Fibroblast of lung (primary cell): ENCODE measurements at regions not wholly inside any gene's neighbourhood (a gene's known extent, or its start where the extent isn't known, plus 50 kb on each side); places are given as distances from the start of the nearest gene placed in this dataset.

Experiments
- DNase-seq, 2 donors: peaks; one replicate each; pipeline versions ENCODE4 v3.0.0 to v3.0.0-alpha.2; 2010; ENCODE audit warnings: low read depth in 2 of 2
- H2AFZ ChIP-seq: 2 replicates; pipeline ENCODE4 v1.5.1; 2012; ENCODE audit warnings: low read length, control low read depth, inconsistent platforms
- H3K27ac ChIP-seq: 2 replicates; pipeline ENCODE4 v1.5.1; 2011; ENCODE audit warnings: low read length, control low read depth; ENCODE audit not compliant: insufficient read depth
- H3K27me3 ChIP-seq: 2 replicates; pipeline ENCODE4 v1.5.1; 2011; ENCODE audit warnings: mild to moderate bottlenecking, low read length; ENCODE audit not compliant: control insufficient read depth, insufficient read depth
- H3K36me3 ChIP-seq: 2 replicates; pipeline ENCODE4 v1.5.1; 2011; ENCODE audit warnings: low read length; ENCODE audit not compliant: control insufficient read depth, insufficient read depth
- H3K4me1 ChIP-seq: 2 replicates; pipeline ENCODE4 v1.5.1; 2011; ENCODE audit warnings: low read length; ENCODE audit not compliant: control insufficient read depth, insufficient read depth; ENCODE audit errors: extremely low read depth
- H3K4me2 ChIP-seq: 2 replicates; pipeline ENCODE4 v1.5.1; 2011; ENCODE audit warnings: low read length, control low read depth; ENCODE audit not compliant: insufficient read depth; ENCODE audit errors: extremely low read depth
- H3K4me3 ChIP-seq, 4 experiments: fragments of 200-600 bp in 1 of 4; sonication (generic) in 1 of 4; replicated peaks in 1 of 4; 2 replicates each; pipeline ENCODE4 v1.5.1; 2011 to 2016; ENCODE audit warnings: low read length in 4 of 4, low read depth in 3 of 4, mild to moderate bottlenecking in 3 of 4, control low read depth in 2 of 4, inconsistent platforms in 1 of 4, mixed read lengths in 1 of 4; ENCODE audit not compliant: insufficient read depth in 1 of 4; ENCODE audit errors: control extremely low read depth in 1 of 4
- H3K79me2 ChIP-seq: 2 replicates; pipeline ENCODE4 v1.5.1; 2012; ENCODE audit warnings: mild to moderate bottlenecking, low read length, inconsistent platforms; ENCODE audit not compliant: control insufficient read depth, insufficient read depth
- H3K9ac ChIP-seq: 2 replicates; pipeline ENCODE4 v1.5.1; 2011; ENCODE audit warnings: mild to moderate bottlenecking, low read length, control low read depth; ENCODE audit not compliant: insufficient read depth
- H3K9me3 ChIP-seq: 2 replicates; pipeline ENCODE4 v1.5.1; 2012; ENCODE audit warnings: low read depth, low read length; ENCODE audit not compliant: control insufficient read depth, insufficient read depth
- H4K20me1 ChIP-seq: 2 replicates; pipeline ENCODE4 v1.5.1; 2011; ENCODE audit warnings: low read length; ENCODE audit not compliant: control insufficient read depth, insufficient read depth; ENCODE audit errors: extremely low read depth
- EZH2 ChIP-seq: IDR thresholded peaks from 2 replicates; pipeline ENCODE4 v1.5.1; 2012; ENCODE audit warnings: low read length, control low read depth, mild to moderate bottlenecking; ENCODE audit errors: missing control alignments
- TF ChIP-seq, protein P1 (sequence below), 2 donors: IDR thresholded peaks in 1 of 2; conservative IDR thresholded peaks in 1 of 2; 1 replicate in 1 of 2; 2 replicates in 1 of 2; pipeline ENCODE4 v1.5.1; 2011 to 2012; ENCODE audit warnings: low read length in 2 of 2, control low read depth in 1 of 2, inconsistent platforms in 1 of 2, low read depth in 1 of 2, mild to moderate bottlenecking in 1 of 2

GRCh38 chr2:38477006-38477405 is 99.9 kb upstream of the ATL2 start:
- DNase-seq, result no peak
- TF ChIP-seq EZH2, result no peak
- TF ChIP-seq, protein P1, sequence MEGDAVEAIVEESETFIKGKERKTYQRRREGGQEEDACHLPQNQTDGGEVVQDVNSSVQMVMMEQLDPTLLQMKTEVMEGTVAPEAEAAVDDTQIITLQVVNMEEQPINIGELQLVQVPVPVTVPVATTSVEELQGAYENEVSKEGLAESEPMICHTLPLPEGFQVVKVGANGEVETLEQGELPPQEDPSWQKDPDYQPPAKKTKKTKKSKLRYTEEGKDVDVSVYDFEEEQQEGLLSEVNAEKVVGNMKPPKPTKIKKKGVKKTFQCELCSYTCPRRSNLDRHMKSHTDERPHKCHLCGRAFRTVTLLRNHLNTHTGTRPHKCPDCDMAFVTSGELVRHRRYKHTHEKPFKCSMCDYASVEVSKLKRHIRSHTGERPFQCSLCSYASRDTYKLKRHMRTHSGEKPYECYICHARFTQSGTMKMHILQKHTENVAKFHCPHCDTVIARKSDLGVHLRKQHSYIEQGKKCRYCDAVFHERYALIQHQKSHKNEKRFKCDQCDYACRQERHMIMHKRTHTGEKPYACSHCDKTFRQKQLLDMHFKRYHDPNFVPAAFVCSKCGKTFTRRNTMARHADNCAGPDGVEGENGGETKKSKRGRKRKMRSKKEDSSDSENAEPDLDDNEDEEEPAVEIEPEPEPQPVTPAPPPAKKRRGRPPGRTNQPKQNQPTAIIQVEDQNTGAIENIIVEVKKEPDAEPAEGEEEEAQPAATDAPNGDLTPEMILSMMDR (conservative IDR thresholded peaks at IDR 0.05 in 1 of 2, IDR thresholded peaks at IDR 0.05 in 1 of 2; ENCODE audit: low read depth in 1 of 2, low read length in 2 of 2), result no peak
- Histone ChIP-seq H3K79me2 (no peaks in the 10 kb centered on the region), H3K4me3 (no peak overlapping the region), H3K27me3 (peaks cover 5% of the 10 kb centered on the region), H2AFZ (no peak overlapping the region), H3K4me2 (no peak overlapping the region), H3K9me3 (no peaks in the 10 kb centered on the region), H3K36me3 (no peaks in the 10 kb centered on the region), H3K27ac (no peak overlapping the region), H3K9ac (no peak overlapping the region), H4K20me1 (no peaks in the 10 kb centered on the region), H3K4me1 (no peaks in the 10 kb centered on the region)

DNA sequence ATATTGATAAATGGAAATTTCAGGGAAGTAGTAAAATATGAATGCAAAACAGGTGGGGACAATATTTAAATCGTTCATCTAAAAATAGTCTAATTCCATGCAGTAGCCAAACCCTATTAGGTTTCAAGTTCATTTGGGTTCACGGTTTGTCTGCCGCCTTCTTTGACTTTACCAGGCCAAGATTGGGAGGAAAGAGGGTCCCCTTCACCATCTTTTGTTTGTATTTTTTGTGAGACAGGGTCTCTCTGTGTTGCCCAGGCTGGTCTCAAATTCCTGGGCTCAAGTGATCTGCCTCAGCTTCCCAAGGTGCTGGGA is 98.5 kb upstream of the ATL2 start:
- no peak overlapping the region for H3K4me3 ChIP-seq
- no peaks in the 10 kb centered on the region for H3K36me3 ChIP-seq
- H3K27ac ChIP-seq, result no peak overlapping the region
- no peak overlapping the region for H3K4me2 ChIP-seq
- H3K9ac ChIP-seq, result no peak overlapping the region
- no peak for DNase-seq
- TF ChIP-seq EZH2, result no peak
- TF ChIP-seq, protein P1 (conservative IDR thresholded peaks at IDR 0.05 in 1 of 2, IDR thresholded peaks at IDR 0.05 in 1 of 2; ENCODE audit: low read depth in 1 of 2, low read length in 2 of 2), result no peak
- no peaks in the 10 kb centered on the region for H3K79me2 ChIP-seq
- H2AFZ ChIP-seq, result no peak overlapping the region
- no peaks in the 10 kb centered on the region for H3K4me1 ChIP-seq
- H3K27me3 ChIP-seq, result peaks cover 5% of the 10 kb centered on the region
- H4K20me1 ChIP-seq, result no peaks in the 10 kb centered on the region
- no peaks in the 10 kb centered on the region for H3K9me3 ChIP-seq

DNA sequence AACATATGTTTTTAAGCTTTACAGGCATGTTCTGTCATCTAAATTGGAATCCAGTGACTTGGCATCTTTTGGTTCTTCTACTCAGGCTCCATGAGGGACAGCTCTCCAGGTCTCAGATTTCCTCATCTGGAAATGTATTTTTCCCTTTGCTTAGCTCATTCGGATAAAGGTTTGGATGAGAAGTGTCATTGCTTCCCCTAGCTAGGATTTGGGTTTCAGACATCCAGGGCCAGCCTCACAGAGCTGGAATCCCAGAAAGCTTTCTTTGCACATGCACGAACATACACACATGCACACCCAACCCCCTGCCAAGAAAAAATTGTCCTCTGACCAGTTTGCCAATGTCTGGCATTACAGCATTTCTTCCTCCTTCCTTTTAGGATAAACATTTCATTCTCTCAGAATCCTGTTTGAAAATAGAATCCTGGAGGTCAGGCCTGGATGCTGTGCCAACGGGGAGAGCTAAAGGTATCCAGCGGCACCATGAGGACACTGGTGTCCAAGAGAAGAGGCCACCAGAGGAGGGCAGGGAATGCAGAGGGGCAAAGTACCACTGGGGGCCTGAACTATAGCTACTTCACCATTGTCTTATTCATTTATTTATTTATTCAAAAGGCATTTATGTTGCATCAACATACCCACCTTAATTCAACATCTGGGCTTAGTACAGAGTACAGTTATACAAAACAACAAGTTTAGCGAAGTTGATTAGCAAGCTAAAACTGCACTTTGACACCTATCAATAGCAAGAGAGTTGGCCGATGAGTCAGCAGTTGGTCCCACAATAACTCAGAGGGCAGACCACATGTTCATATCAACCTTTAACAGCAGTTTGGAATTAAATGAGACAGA is 97.9 kb upstream of the ATL2 start:
- Histone ChIP-seq H4K20me1 (no peaks in the 10 kb centered on the region), H3K4me1 (no peaks in the 10 kb centered on the region), H3K27me3 (peaks cover 8% of the 10 kb centered on the region), H3K79me2 (no peaks in the 10 kb centered on the region), H3K36me3 (no peaks in the 10 kb centered on the region), H3K9ac (no peak overlapping the region), H3K4me3 (no peak overlapping the region), H3K27ac (no peak overlapping the region), H3K4me2 (no peak overlapping the region), H2AFZ (no peak overlapping the region), H3K9me3 (no peaks in the 10 kb centered on the region)
- no peak for DNase-seq
- no peak for TF ChIP-seq EZH2
- TF ChIP-seq, protein P1 (conservative IDR thresholded peaks at IDR 0.05 in 1 of 2, IDR thresholded peaks at IDR 0.05 in 1 of 2; ENCODE audit: low read depth in 1 of 2, low read length in 2 of 2), result no peak
